RCC 7860 (cell line): ENCODE measurements at regions not wholly inside any gene's neighbourhood (a gene's known extent, or its start where the extent isn't known, plus 50 kb on each side); places are given as distances from the start of the nearest gene placed in this dataset.
"Not testable (repeated sequence)": the region's sequence is repeated elsewhere in the genome, so short reads cannot be mapped to it uniquely, and the experiment has no call there.

Experiments used
- DNase-seq: peaks from one replicate; pipeline ENCODE4 v3.0.0-alpha.2; 2015; ENCODE audit warnings: low spot score
- FAIRE-seq: peaks from 2 replicates; lab custom pipeline; 2012; peaks lifted over from hg19 to GRCh38; lab: Jason Lieb, UNC

- FAIRE-seq (no peak), DNase-seq (no peak)
Observed at GRCh38 chr5:23963449-23963848, 456.0 kb downstream of the PRDM9 start.

GRCh38 chr5:23977365-23977764 lies 470.0 kb downstream of the PRDM9 start:
- no peak for DNase-seq
- FAIRE-seq: no peak

GRCh38 chr5:23977997-23978396 lies 470.6 kb downstream of the PRDM9 start:
- peak; percentile 44 for FAIRE-seq
- peak; percentile 40 for DNase-seq

GRCh38 chr5:23991406-23991805 lies 484.0 kb downstream of the PRDM9 start:
- FAIRE-seq: no peak
- no peak for DNase-seq

GRCh38 chr5:23994581-23995370 lies 487.4 kb downstream of the PRDM9 start:
- DNase-seq: no peak
- FAIRE-seq: peak; percentile 44

- DNase-seq: no peak
- FAIRE-seq: no peak
Observed at GRCh38 chr5:23996525-23996924, 489.1 kb downstream of the PRDM9 start.

GRCh38 chr5:24005384-24005783 lies 498.0 kb downstream of the PRDM9 start:
- FAIRE-seq (peak; percentile 75), DNase-seq (no peak)

- DNase-seq, FAIRE-seq: not testable (repeated sequence)
Observed at GRCh38 chr5:24017710-24018109, 510.3 kb downstream of the PRDM9 start.

- DNase-seq: no peak
- FAIRE-seq: no peak
Observed at GRCh38 chr5:24026288-24026687, 518.9 kb downstream of the PRDM9 start.

- FAIRE-seq: no peak
- DNase-seq: no peak
Observed at GRCh38 chr5:24042688-24043087, 535.3 kb downstream of the PRDM9 start.

- DNase-seq (no peak), FAIRE-seq (no peak)
Observed at GRCh38 chr5:24045046-24045445, 537.6 kb downstream of the PRDM9 start.

- no peak for DNase-seq
Observed at GRCh38 chr5:24053737-24054136, 546.3 kb downstream of the PRDM9 start.

GRCh38 chr5:24059006-24059405 lies 551.6 kb downstream of the PRDM9 start:
- DNase-seq: no peak
- FAIRE-seq: no peak

More at GRCh38 chr5:24053737-24054136, 546.3 kb downstream of the PRDM9 start:
- no peak for FAIRE-seq

GRCh38 chr5:24059716-24060115 lies 552.3 kb downstream of the PRDM9 start:
- DNase-seq: no peak
- no peak for FAIRE-seq

GRCh38 chr5:24065779-24066178 lies 558.4 kb downstream of the PRDM9 start:
- no peak for DNase-seq
- no peak for FAIRE-seq

GRCh38 chr5:24067208-24067607 lies 559.8 kb downstream of the PRDM9 start:
- FAIRE-seq: no peak
- DNase-seq: no peak

- no peak for DNase-seq
- no peak for FAIRE-seq
Observed at GRCh38 chr5:24068524-24068923, 561.1 kb downstream of the PRDM9 start.

GRCh38 chr5:24073107-24073506 lies 565.7 kb downstream of the PRDM9 start:
- no peak for FAIRE-seq

GRCh38 chr5:24080046-24080445 lies 564.7 kb downstream of the CDH10 start:
- no peak for DNase-seq
- FAIRE-seq: no peak

More at GRCh38 chr5:24073107-24073506, 565.7 kb downstream of the PRDM9 start:
- no peak for DNase-seq

GRCh38 chr5:24094081-24094679 lies 550.6 kb downstream of the CDH10 start:
- FAIRE-seq (no peak), DNase-seq (no peak)

- FAIRE-seq: no peak
- no peak for DNase-seq
Observed at GRCh38 chr5:24102010-24102409, 542.8 kb downstream of the CDH10 start.

GRCh38 chr5:24103451-24104023 lies 541.2 kb downstream of the CDH10 start:
- DNase-seq (no peak), FAIRE-seq (no peak)
